Right cardiac atrium (tissue), 5 donors: ENCODE measurements at regions not wholly inside any gene's neighbourhood (a gene's known extent, or its start where the extent isn't known, plus 50 kb on each side); places are given as distances from the start of the nearest gene placed in this dataset.
"Not testable (repeated sequence)": the region's sequence is repeated elsewhere in the genome, so short reads cannot be mapped to it uniquely, and the experiment has no call there.

Experiments
- ATAC-seq, 2 donors: fragments of 200-7000 bp; cut with Tn5 transposase; one replicate each; pipeline versions ENCODE4 v1.8.0 to v1.9.1; 2020; ENCODE audit warnings: moderate library complexity in 2 of 2, mild to moderate bottlenecking in 1 of 2
- DNase-seq, 3 donors: peaks; one replicate each; pipeline ENCODE4 v3.0.0-alpha.2; 2020
- H3K27ac ChIP-seq: one replicate; pipeline ENCODE4 v1.5.1; 2013; ENCODE audit warnings: mild to moderate bottlenecking, low read length, control low read depth, moderate library complexity
- H3K27me3 ChIP-seq: one replicate; pipeline ENCODE4 v1.6.1; 2013; ENCODE audit not compliant: control insufficient read depth, insufficient read depth
- H3K4me1 ChIP-seq: one replicate; pipeline ENCODE4 v1.6.1; 2013; ENCODE audit warnings: low read length; ENCODE audit not compliant: control insufficient read depth, insufficient read depth
- H3K4me3 ChIP-seq: one replicate; pipeline ENCODE4 v1.5.1; 2013; ENCODE audit warnings: low read length, control low read depth
- H3K9me3 ChIP-seq: one replicate; pipeline ENCODE4 v1.6.1; 2013; ENCODE audit warnings: low read length; ENCODE audit not compliant: control insufficient read depth
- WGBS: extraction: QIAGEN DNeasy Blood & Tissue Kit; methylation state at CpG from one replicate; pipeline ENCODE4 v1.1.7; 2013; 5-methylcytosine and 5-hydroxymethylcytosine counted together
- intact Hi-C, 4 donors: fragments of 100-400 bp; cut with DNase I; formaldehyde crosslinking; loops; one replicate each; pipeline versions ENCODE4 v1.11.0 to v1.14.0; 2022 to 2023
- donor health status: healthy with polysubstance abuse.
- donor health status: DM: no; HTN: yes; CAD: no.
- donor health status: DM: no; HTN: no; CAD: no.
- donor health status: DM: no; HTN: yes; CAD: no; lungs with severe emphysema.
- donor health status: DM: yes; HTN: yes; CAD: no.

GRCh38 chr15:19899021-19899824, 642.4 kb downstream of the GOLGA6L6 start:
- Histone ChIP-seq H3K27ac (no peak overlapping the region), H3K9me3 (no peaks in the 10 kb centered on the region), H3K4me1 (no peaks in the 10 kb centered on the region), H3K4me3 (no peak overlapping the region), H3K27me3 (no peaks in the 10 kb centered on the region)
- intact Hi-C loops = no loop called here
- ATAC-seq (no peak), DNase-seq (peak in 1 of 3 donors; percentile 37)
- 62% methylated on average over 53 of the region's 53 CpGs for WGBS

GRCh38 chr15:19888811-19889210, 652.8 kb downstream of the GOLGA6L6 start:
- ATAC-seq, H3K4me1 ChIP-seq: not testable (repeated sequence)

GRCh38 chr15:19844061-19844460, 697.5 kb downstream of the GOLGA6L6 start:
- DNase-seq, H3K27me3 ChIP-seq, H3K4me3 ChIP-seq, intact Hi-C loops, H3K27ac ChIP-seq, H3K9me3 ChIP-seq, ATAC-seq, H3K4me1 ChIP-seq: not testable (repeated sequence)
- WGBS = 57% methylated on average over 4 of the region's 4 CpGs

More at GRCh38 chr15:19888811-19889210, 652.8 kb downstream of the GOLGA6L6 start:
- 63% methylated on average over 1 of the region's 1 CpG for WGBS
- H3K9me3 ChIP-seq, H3K27me3 ChIP-seq, DNase-seq, intact Hi-C loops, H3K27ac ChIP-seq, H3K4me3 ChIP-seq: not testable (repeated sequence)
